ENCODE measurements at regions not wholly inside any gene's neighbourhood (a gene's known extent, or its start where the extent isn't known, plus 50 kb on each side); places are given as distances from the start of the nearest gene placed in this dataset.

DNA sequence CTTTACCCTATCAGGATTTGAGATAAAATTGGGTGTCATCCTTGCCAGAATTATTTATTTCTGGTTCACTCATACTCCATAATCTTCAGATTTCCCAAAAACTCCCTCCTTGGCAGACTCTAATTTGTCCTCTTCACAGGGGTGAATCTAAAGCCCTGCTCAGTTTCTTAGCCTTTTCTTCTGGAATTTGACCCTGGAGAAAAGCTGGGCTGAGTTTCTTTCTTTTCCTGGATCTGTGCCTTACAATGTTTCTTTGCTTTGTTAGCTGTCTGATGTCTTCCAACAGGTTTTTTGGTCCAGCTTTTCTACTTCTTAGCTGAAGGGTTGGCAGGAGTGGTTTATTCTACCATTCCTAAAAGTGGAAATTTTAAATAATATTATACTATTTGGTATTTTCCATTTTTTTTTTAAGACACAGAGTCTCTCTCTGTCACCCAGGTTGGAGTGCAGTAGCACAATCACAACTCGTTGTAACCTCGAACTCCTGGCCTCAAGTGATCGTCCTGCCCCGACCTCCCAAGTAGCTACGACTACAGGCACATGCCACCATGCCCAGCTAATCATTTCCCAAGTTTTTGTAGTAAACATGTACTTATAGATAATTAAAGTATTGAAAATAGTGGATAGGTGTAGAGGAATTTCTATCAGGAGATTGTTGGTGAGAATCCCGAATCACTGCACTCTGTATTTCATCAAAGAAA is 138.4 kb upstream of the TWIST2 start:
- TF ChIP-seq Cebpa-rat (IDR thresholded peaks at IDR 0.05), result no peak
- no peak overlapping the region for H3K9ac ChIP-seq
- H4K20me1 ChIP-seq, result no peaks in the 10 kb centered on the region
- peaks cover 5 to 19% (median 12%) of the 10 kb centered on the region in 11 experiments; a peak in 17 of 22 replicates for H3K9me3 ChIP-seq (replicated peaks in 1 of 11)
- H3K27me3 ChIP-seq, result no peaks in the 10 kb centered on the region
- no peaks in the 10 kb centered on the region for H3K4me1 ChIP-seq
- no peak overlapping the region for H3K4me2 ChIP-seq
- no peak overlapping the region for H3K27ac ChIP-seq
- no peaks in the 10 kb centered on the region for H3K36me3 ChIP-seq
- no peak overlapping the region for H3K4me3 ChIP-seq

DNA sequence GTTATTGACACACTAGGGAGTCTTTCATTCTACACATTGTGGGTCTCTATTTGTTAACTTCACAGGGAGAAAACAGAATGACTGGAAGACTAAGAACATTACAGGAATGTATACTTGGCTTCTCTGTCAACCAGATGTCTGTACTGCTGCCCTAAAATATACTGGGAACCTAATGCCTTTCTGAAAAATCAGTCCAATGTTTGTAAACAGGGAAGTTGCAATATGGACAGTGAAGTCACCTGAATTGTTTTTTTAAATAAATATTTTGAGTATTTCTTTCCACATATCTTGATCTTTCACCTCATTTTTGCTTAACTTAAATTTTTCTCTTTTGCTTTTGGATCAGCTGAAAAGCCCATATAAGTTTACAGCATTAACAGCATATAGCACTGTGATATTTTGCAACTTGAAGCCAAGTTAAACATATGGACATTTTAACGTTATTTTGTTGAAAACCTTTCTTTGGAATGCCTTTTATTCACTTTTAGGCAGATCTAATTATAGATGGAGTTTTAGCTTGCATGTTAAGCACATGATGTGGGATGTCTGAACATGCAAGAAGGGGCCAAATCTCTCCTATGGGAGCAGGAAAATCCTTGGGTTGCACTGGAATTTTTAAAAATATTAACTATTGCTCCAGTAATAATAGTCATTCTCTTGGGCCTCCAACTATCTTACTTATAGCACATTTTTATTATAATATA is 137.7 kb upstream of the TWIST2 start:
- TF ChIP-seq Cebpa-rat (IDR thresholded peaks at IDR 0.05), result no peak
- no peaks in the 10 kb centered on the region for H3K4me1 ChIP-seq
- H3K9me3 ChIP-seq (replicated peaks in 1 of 11), result peaks cover 0 to 12% (median 5%) of the 10 kb centered on the region in 11 experiments; a peak in 11 of 22 replicates
- no peak overlapping the region for H3K4me2 ChIP-seq
- H3K27ac ChIP-seq, result no peak overlapping the region
- no peaks in the 10 kb centered on the region for H3K36me3 ChIP-seq
- H3K27me3 ChIP-seq, result no peaks in the 10 kb centered on the region
- no peak overlapping the region for H3K9ac ChIP-seq
- H4K20me1 ChIP-seq, result no peaks in the 10 kb centered on the region
- no peak overlapping the region for H3K4me3 ChIP-seq

DNA sequence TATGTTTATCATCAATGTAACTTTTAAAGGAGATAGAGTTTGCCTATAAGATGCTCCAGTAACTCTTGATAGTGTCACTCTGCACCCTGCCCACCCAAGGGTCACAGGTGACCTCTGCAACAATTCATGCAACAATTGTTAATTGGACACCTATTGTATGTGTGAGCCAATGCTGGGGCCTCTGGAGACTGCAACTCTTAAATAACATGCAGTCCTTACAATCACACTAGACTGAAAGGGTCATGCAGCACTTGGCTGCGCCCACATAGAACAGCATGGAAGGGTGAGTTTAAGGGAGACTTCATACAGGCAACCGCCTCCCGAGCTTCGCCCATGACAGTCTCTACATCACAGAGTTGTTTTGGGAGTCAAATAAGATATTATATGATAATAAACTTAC is 137.1 kb upstream of the TWIST2 start:
- Histone ChIP-seq H3K4me1 (no peaks in the 10 kb centered on the region), H3K4me2 (no peak overlapping the region), H3K27me3 (no peaks in the 10 kb centered on the region), H3K9me3 (replicated peaks in 1 of 11) (peaks cover 0 to 7% (median 5%) of the 10 kb centered on the region in 11 experiments; a peak in 8 of 22 replicates), H3K27ac (no peak overlapping the region), H4K20me1 (no peaks in the 10 kb centered on the region), H3K9ac (no peak overlapping the region), H3K36me3 (no peaks in the 10 kb centered on the region), H3K4me3 (no peak overlapping the region)
- no peak for TF ChIP-seq Cebpa-rat (IDR thresholded peaks at IDR 0.05)

DNA sequence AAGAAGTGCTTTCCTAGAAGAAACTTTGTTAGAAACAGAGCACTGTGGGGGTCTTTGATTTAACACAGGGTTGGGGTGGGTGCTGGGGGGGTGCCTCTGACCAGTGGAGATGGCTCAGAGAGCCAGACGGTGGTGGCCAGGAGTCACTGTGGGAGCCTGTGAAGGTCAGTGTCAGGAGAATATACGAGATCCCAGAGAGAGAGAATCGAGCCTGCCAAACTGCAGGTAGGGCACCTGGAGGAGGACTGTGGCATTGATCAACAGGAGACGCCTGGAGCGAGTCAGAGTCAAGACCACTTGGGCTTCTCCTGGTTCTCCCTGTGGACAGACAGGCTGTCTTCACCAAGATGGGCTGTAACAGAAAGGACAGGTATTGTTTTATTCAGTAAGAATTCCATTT is 136.5 kb upstream of the TWIST2 start:
- no peak overlapping the region for H3K27ac ChIP-seq
- H3K9ac ChIP-seq, result no peak overlapping the region
- H3K9me3 ChIP-seq (replicated peaks in 1 of 11), result peaks cover 0 to 2% (median 1%) of the 10 kb centered on the region in 11 experiments; a peak in 8 of 22 replicates
- no peaks in the 10 kb centered on the region for H4K20me1 ChIP-seq
- no peak overlapping the region for H3K4me3 ChIP-seq
- no peak for TF ChIP-seq Cebpa-rat (IDR thresholded peaks at IDR 0.05)
- H3K4me1 ChIP-seq, result no peaks in the 10 kb centered on the region
- H3K27me3 ChIP-seq, result no peaks in the 10 kb centered on the region
- no peak overlapping the region for H3K4me2 ChIP-seq
- no peaks in the 10 kb centered on the region for H3K36me3 ChIP-seq

DNA sequence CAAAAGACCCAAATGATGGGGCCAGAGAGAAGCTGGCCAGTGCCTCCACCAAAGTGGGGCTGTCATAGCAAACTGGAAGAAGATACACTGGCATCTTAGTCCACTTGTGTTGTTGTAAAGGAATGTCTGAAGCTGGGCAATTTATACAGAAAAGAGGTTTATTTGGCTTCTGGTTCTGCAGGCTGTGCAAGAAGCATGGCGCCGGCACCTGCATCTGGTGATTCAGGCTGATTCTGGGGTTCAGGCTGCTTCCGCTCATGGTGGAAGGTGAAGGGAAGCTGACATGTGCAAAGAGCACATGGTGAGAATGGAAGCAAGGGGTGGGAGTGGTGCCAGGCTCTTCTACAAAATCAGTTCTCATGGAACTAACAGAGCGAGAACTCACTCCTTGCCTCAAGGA is 135.9 kb upstream of the TWIST2 start:
- Histone ChIP-seq H3K4me3 (no peak overlapping the region), H3K27me3 (no peaks in the 10 kb centered on the region), H3K4me2 (no peak overlapping the region), H3K27ac (no peak overlapping the region), H3K9me3 (replicated peaks in 1 of 11) (0 out of 22 replicates have a peak, but pooled peaks cover 0 to 4% (median 0%) of the 10 kb centered on the region in 11 experiments), H3K9ac (no peak overlapping the region), H4K20me1 (no peaks in the 10 kb centered on the region), H3K4me1 (no peaks in the 10 kb centered on the region), H3K36me3 (no peaks in the 10 kb centered on the region)
- TF ChIP-seq Cebpa-rat (IDR thresholded peaks at IDR 0.05), result no peak

DNA sequence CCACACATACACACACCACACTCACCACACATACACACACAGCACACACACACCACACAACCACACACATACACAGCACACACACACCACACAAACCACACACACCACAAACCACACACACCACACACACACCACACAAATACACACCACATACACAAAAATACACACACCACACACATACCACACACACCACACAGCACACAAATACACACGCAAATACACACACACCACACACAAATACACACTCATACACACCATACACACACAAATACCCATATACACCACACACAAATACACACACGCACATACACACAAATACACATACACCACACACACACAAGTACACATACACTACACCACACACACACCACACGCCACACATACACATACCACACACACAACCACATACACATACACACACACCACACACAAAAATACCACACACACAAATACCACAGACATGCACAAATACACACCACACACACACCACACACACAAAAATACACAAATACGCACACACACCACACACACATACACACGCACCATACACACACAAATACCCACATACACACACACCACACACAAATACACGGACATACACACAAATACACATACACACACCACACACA is 134.6 kb upstream of the TWIST2 start:
- no peak for TF ChIP-seq Cebpa-rat (IDR thresholded peaks at IDR 0.05)
- H3K4me3 ChIP-seq, result no peak overlapping the region
- no peaks in the 10 kb centered on the region for H4K20me1 ChIP-seq
- no peaks in the 10 kb centered on the region for H3K36me3 ChIP-seq
- no peaks in the 10 kb centered on the region for H3K4me1 ChIP-seq
- no peak overlapping the region for H3K9ac ChIP-seq
- no peak overlapping the region for H3K4me2 ChIP-seq
- no peak overlapping the region for H3K27ac ChIP-seq
- H3K27me3 ChIP-seq, result no peaks in the 10 kb centered on the region
- 0 out of 22 replicates have a peak, but pooled peaks cover 0 to 4% (median 0%) of the 10 kb centered on the region in 11 experiments for H3K9me3 ChIP-seq (replicated peaks in 1 of 11)

DNA sequence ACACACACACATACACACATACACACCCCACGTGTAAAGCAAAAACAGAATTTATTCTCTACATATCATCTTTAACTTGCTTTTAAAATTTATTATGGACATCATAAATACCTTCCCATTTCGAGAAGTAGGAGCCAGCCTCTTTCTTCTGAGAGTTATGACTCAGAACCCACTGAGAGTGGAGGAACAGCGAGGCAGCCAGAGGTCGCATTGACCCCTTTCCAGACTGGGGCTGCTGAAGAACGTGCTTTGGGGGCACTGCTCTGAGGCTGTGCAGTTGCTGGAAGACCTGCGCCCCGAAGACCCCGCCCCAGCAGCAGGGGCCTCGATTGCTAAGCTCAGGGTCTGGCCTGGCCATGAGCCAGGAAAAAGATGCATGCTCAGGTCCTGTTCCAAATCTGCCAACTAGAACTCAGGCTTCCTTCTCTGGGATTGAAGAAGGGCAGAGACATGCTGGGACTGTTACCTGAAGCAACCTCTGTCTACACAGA is 133.8 kb upstream of the TWIST2 start:
- no peaks in the 10 kb centered on the region for H3K4me1 ChIP-seq
- no peak overlapping the region for H3K4me3 ChIP-seq
- H3K9ac ChIP-seq, result no peak overlapping the region
- H3K27ac ChIP-seq, result no peak overlapping the region
- no peaks in the 10 kb centered on the region for H3K27me3 ChIP-seq
- H3K4me2 ChIP-seq, result no peak overlapping the region
- no peaks in the 10 kb centered on the region for H3K36me3 ChIP-seq
- H3K9me3 ChIP-seq (replicated peaks in 1 of 11), result peaks cover 0 to 6% (median 0%) of the 10 kb centered on the region in 11 experiments; a peak in 1 of 22 replicates
- TF ChIP-seq Cebpa-rat (IDR thresholded peaks at IDR 0.05), result no peak
- no peaks in the 10 kb centered on the region for H4K20me1 ChIP-seq

DNA sequence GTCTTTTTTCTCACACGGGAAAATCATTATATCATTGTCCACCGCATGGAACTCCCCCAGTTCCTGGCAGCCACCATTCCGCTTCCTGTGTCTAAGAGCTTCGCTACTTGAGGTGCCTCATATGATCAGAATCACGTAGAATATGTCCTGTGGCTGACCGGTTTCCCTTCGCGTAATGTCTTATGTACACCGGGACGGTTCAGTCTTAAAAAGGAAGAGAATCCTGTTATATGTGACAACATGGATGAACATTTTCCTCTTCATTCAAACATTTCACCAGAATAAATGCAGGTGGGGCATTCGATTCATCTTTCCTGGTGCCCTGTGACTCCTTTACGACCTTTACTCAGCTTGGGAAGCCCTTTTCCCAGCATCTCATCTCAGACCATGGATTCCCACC is 131.7 kb upstream of the TWIST2 start:
- H3K27ac ChIP-seq, result no peak overlapping the region
- H3K4me2 ChIP-seq, result no peak overlapping the region
- peaks cover 0 to 14% (median under 1%) of the 10 kb centered on the region in 11 experiments; a peak in 7 of 22 replicates for H3K9me3 ChIP-seq (replicated peaks in 1 of 11)
- H3K4me3 ChIP-seq, result no peak overlapping the region
- no peaks in the 10 kb centered on the region for H3K27me3 ChIP-seq
- no peaks in the 10 kb centered on the region for H3K36me3 ChIP-seq
- no peaks in the 10 kb centered on the region for H4K20me1 ChIP-seq
- TF ChIP-seq Cebpa-rat (IDR thresholded peaks at IDR 0.05), result no peak
- no peaks in the 10 kb centered on the region for H3K4me1 ChIP-seq
- H3K9ac ChIP-seq, result no peak overlapping the region

DNA sequence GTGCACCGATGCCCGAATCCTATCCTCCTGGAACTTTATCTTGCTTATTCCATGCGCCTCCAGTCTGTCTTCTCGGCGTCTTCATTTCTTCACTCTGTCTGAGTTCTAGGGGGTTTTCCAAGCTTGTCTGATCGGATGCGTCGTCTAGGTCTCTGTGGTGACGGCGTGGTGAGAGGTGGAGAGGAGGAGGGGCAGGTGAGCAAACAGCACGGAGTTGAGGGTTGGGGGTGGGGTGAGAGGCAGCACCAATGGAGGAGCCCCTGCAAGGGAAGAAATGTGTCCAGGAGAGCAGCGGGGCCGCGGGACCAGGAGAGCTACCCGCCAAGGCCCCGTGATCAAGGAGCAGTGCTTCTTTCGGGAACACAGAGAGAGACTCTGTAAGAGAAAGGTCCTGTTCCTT is 131.3 kb upstream of the TWIST2 start:
- Histone ChIP-seq H3K27ac (no peak overlapping the region), H3K36me3 (no peaks in the 10 kb centered on the region), H3K4me3 (no peak overlapping the region), H3K4me1 (no peaks in the 10 kb centered on the region), H4K20me1 (no peaks in the 10 kb centered on the region), H3K4me2 (no peak overlapping the region), H3K9me3 (replicated peaks in 1 of 11) (peaks cover 0 to 15% (median 4%) of the 10 kb centered on the region in 11 experiments; a peak in 7 of 22 replicates), H3K27me3 (no peaks in the 10 kb centered on the region), H3K9ac (no peak overlapping the region)
- no peak for TF ChIP-seq Cebpa-rat (IDR thresholded peaks at IDR 0.05)

Data from BLaER1 treated with 17β-estradiol and CSF1 and Interleukin-3, amounts not matched to agents 10 nM and 100 nM (cell line).